GM19239 (cell line): ENCODE measurements at regions not wholly inside any gene's neighbourhood (a gene's known extent, or its start where the extent isn't known, plus 50 kb on each side); places are given as distances from the start of the nearest gene placed in this dataset.
"Not testable (repeated sequence)": the region's sequence is repeated elsewhere in the genome, so short reads cannot be mapped to it uniquely, and the experiment has no call there.

Experiments
- DNase-seq: peaks from one replicate; pipeline ENCODE4 v3.0.0; 2011; ENCODE audit warnings: low spot score; ENCODE audit not compliant: insufficient read length
- FAIRE-seq: peaks from 2 replicates; lab custom pipeline; 2011; peaks lifted over from hg19 to GRCh38; lab: Jason Lieb, UNC

GRCh38 chr2:31813016-31813415 is 197.8 kb downstream of the MEMO1 start:
- DNase-seq (no peak), FAIRE-seq (no peak)

- peak; percentile 72 for DNase-seq
- FAIRE-seq = peak; percentile 100
Measured at GRCh38 chr2:31812051-31812798, 198.6 kb downstream of the MEMO1 start.

DNA sequence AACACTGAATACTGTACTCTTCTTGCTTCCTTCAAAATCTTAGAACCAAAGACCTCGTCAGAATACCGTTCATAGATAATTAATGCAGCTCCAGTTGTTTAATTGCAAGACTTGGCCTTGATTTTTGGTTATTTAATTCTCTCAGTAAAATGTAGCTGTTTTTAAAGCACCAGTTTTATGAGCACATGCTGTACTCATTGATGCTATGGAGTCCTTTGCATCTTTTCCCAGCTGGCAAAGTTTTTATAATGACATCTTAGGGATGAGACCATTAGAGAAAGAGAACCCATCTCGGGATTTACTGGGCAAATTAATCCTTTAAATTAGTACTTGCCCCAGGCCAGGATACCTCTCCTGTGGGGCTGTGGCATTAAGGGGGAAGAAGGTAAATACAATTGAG is 199.3 kb downstream of the MEMO1 start:
- no peak for DNase-seq
- FAIRE-seq = peak; percentile 44

DNA sequence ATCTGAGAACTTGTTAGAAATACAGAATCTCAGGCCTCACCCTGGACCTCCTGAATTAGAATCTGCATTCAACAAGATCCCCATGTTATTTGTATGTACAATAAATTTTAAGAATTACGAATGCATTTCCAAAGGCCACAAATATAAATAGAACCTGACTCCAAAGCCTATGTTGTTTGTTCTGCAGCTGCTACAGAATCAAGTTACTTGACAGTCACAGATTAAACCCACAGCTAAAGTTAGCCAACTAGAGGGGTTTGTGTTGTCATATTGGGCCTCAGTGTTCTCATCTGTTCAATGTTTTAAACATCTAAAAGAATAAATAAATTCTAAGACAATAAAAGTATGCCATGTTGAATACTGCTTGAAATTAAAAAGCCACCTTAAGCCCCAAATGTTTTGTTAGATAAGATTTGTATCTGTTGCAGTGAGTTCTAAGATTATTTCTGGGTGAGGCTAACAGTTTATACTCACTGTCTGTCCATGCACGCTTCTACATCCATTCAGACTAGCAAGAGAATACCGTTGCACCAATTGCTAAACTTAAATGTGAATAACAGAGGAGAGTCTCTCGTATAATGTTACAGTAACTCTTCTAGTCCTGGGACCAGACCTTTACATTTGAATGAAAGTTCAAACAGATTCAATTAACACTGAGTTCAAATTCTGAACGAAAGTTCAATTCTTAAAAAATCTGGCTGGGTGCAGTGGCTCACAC is 200.4 kb downstream of the MEMO1 start:
- DNase-seq = no peak
- no peak for FAIRE-seq

- FAIRE-seq = no peak
Measured at GRCh38 chr2:31805688-31806087, 205.1 kb downstream of the MEMO1 start.

GRCh38 chr2:31803481-31804153 is 207.2 kb downstream of the MEMO1 start:
- not testable (repeated sequence) for FAIRE-seq, DNase-seq

More at GRCh38 chr2:31805688-31806087, 205.1 kb downstream of the MEMO1 start:
- DNase-seq = no peak

- no peak for FAIRE-seq
- DNase-seq = no peak
Measured at GRCh38 chr2:31802711-31803110, 208.1 kb downstream of the MEMO1 start.

GRCh38 chr2:31799282-31799681 is 211.5 kb downstream of the MEMO1 start:
- DNase-seq, FAIRE-seq: not testable (repeated sequence)

DNA sequence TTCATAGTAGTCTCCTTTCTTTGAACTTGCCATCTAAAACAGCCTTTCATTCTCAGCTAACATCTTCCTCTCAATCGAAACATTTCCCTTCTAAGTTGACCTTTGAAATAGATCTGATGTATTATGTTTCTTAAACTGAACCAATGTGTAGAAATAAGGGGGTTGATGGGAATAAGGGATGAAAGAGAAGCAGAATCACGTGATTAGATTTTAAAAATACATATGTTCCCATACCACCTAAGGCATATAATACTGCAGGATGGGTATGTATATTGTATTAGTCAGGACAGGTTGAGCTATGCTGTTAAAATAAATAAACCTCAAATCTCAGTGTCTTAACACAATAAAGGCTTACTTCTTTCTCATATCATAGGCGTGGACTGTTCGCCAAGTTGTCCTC is 207.5 kb upstream of the SRD5A2 start:
- no peak for DNase-seq
- FAIRE-seq = no peak

GRCh38 chr2:31785876-31786275 is 205.1 kb upstream of the SRD5A2 start:
- FAIRE-seq = peak; percentile 57
- no peak for DNase-seq

DNA sequence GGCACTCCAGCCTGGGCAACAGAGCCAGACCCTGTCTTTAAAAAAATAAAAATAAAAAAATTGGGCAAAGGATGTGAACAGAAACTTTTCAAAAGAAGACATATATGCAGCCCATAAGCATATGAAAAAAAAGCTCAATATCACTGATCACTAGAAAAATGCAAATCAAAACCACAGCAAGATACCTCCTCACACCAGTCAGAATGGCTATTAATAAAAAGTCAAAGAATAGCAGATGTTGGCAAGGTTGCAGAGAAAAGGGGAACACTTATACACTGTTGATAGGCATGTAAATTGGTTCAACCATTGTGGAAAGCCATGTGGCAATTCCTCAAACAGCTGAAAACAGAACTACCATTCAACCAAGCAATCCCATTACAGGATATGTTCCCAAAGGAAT is 204.1 kb upstream of the SRD5A2 start:
- DNase-seq = no peak

GRCh38 chr2:31783446-31784091 is 202.8 kb upstream of the SRD5A2 start:
- not testable (repeated sequence) for DNase-seq

More for the DNA sequence above, 204.1 kb upstream of the SRD5A2 start:
- FAIRE-seq = no peak

DNA sequence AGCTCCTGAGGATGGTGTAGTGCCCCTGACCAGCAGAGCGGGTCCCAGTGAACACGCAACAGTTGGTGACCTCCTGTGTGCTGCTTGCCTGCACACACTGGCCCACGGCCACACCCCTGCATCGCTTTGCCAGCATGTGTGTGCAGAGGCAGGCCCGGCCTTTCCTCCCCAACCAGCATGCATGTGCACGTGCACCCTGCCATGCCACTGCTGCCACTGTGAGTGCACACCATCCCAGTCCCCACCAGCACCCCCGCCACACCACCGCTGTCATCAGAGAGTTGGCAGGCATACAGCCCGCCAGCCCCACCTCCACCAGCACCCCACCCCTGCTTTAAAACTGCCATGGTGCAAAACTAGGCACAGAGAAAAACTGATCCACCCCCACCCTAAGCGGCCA is 197.4 kb upstream of the SRD5A2 start:
- FAIRE-seq = no peak

More at GRCh38 chr2:31783446-31784091, 202.8 kb upstream of the SRD5A2 start:
- not testable (repeated sequence) for FAIRE-seq

DNA sequence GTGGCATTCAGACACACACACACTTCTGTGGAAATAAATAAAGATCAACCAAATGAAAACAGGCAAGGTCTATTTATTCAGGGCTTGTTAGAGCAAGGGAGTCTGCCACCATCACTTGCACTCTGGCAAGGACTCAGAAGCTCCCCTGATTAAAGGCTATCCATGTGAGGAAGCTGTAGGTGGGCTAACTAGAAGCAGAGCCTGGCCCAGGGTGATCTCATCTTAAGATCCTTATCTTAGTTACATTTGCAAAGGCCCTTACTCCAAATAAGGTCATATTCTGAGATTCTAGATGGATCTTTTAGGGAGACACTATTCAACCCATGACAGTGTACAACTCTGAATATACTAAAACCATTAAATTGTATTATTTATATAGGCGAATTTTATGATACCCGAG is 190.0 kb upstream of the SRD5A2 start:
- DNase-seq = no peak
- no peak for FAIRE-seq

More for the DNA sequence above, 197.4 kb upstream of the SRD5A2 start:
- DNase-seq = no peak

- FAIRE-seq (no peak), DNase-seq (no peak)
Measured at GRCh38 chr2:31765078-31765945, 184.6 kb upstream of the SRD5A2 start.

DNA sequence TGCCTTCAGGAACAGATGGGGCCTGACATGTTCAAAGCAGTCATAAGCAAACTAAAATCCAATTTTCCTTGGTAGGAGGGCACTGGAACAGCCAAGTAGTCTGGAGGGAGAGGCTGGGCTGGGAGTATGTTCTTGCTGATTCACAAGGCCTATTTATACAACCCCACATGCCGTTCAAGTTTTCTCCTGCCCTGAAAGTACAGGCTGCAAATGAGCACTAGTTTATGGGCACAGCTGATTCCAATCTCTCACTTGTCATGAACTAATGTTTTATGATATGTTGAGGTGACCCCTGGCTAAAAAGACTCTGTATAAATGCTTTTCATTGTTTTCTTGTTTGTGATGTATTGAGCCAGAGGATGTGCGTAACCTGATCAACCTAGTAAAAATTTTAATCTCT is 183.4 kb upstream of the SRD5A2 start:
- DNase-seq = no peak
- FAIRE-seq = no peak

DNA sequence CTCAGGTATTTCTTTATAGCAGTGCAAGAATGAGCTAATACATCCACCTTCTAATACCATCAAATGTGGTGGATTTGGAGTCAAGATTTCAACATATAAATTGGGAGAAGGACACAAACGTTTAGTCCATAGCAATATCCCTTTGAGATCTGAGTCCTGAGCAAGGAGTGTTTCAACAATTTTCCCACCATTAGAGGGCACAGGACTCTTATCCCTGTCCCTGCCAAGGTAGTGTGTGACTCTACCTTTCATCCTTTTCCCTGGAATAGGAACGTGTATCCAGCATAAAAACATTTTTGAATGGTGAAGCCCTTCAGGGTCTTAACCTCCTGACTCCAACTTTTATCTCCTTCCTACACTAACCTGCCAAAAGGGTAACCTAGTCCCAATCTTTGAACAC is 181.3 kb upstream of the SRD5A2 start:
- no peak for DNase-seq
- FAIRE-seq = no peak

DNA sequence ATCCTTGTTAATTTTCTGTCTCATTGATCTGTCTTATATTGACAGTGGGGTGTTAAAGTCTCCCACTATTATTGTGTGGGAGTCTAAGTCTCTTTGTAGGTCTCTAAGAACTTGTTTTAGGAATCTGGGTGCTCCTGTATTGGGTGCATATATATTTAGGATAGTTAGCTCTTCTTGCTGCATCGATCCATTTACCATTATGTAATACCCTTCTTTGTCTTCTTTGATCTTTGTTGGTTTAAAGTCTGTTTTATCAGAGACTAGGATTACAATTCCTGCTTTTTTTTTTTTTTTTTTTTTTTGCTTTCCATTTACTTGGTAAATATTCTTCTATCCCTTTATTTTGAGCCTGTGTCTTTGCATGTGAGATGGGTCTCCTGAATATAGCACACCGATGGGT is 176.6 kb upstream of the SRD5A2 start:
- DNase-seq, FAIRE-seq: not testable (repeated sequence)

DNA sequence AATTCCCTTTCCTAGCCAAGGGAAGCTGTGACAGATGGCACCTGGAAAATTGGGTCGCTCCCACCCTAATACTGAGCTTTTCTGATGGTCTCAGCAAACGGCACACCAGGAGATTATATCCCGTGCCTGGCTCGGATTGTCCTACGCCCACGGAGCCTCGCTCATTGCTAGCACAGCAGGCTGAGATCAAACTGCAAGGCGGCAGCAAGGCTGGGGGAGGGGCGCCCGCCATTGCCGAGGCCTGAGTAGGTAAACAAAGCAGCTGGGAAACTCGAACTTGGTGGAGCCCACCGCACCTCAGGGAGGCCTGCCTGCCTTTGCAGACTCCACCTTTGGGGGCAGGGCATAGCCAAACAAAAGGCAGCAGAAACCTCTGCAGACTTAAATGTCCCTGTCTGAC is 168.0 kb upstream of the SRD5A2 start:
- FAIRE-seq, DNase-seq: not testable (repeated sequence)
